Activated CD4-positive, alpha-beta memory T cell treated with anti-CD3 and anti-CD28 coated beads for 36 hours (primary cell): ENCODE measurements at regions not wholly inside any gene's neighbourhood (a gene's known extent, or its start where the extent isn't known, plus 50 kb on each side); places are given as distances from the start of the nearest gene placed in this dataset.
"Not testable (repeated sequence)": the region's sequence is repeated elsewhere in the genome, so short reads cannot be mapped to it uniquely, and the experiment has no call there.

ENCODE experiments used
- CTCF ChIA-PET: fragments of 350-600 bp; sonication (Branson Sonifier 250); formaldehyde crosslinking; loops from one replicate; lab custom pipeline; 2021; ENCODE audit warnings: antibody characterized with exemption, inconsistent platforms; lab: Charles Lee
- POLR2A ChIA-PET: fragments of 350-600 bp; sonication (Branson Sonifier 250); formaldehyde crosslinking; loops from one replicate; lab custom pipeline; 2021; ENCODE audit warnings: antibody characterized with exemption; lab: Charles Lee
- DNase-seq: peaks from one replicate; pipeline ENCODE4 v3.0.0-alpha.2; 2020
- H3K27ac Mint-ChIP-seq: one replicate; pipeline ENCODE4 v1.8.0; 2021; ENCODE audit warnings: mixed read lengths
- H3K27me3 Mint-ChIP-seq: one replicate; pipeline ENCODE4 v1.8.0; 2021; ENCODE audit warnings: mixed read lengths
- H3K36me3 Mint-ChIP-seq: one replicate; pipeline ENCODE4 v1.8.0; 2021; ENCODE audit warnings: mixed read lengths
- H3K4me1 Mint-ChIP-seq: one replicate; pipeline ENCODE4 v1.8.0; 2021; ENCODE audit warnings: low read depth, mixed read lengths
- H3K4me3 Mint-ChIP-seq: one replicate; pipeline ENCODE4 v1.8.0; 2021; ENCODE audit warnings: mild to moderate bottlenecking, mixed read lengths
- H3K9me3 Mint-ChIP-seq: one replicate; pipeline ENCODE4 v1.8.0; 2021; ENCODE audit warnings: mixed read lengths
- intact Hi-C: fragments of 100-400 bp; cut with micrococcal nuclease; formaldehyde crosslinking; loops from one replicate; pipeline ENCODE4 v1.15.1; 2023

DNA sequence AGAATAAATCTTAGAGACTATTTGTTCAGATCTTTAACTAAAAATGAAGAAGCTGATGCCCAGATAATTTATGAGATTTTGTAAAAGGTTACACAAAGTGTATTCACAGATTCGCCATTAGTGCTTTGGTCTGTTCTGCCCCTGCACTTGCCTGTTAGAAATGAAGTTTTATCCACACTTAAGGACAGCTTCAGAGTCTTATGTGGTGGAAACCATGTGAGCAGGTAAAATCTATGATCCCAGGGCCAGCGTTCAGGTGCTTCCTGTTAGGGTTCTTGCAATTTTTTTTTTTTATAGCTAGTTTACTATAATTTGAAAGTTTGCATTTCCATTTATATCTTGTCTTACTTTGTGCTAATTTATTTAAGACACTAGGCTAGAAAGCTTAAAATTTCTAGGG, 561.6 kb downstream of the PRR16 start:
- ChIA-PET POLR2A (no interaction called here), CTCF (no interaction called here)
- Mint-ChIP-seq H3K27ac (no peak overlapping the region), H3K36me3 (no peaks in the 10 kb centered on the region), H3K4me3 (no peak overlapping the region), H3K27me3 (no peaks in the 10 kb centered on the region), H3K9me3 (no peaks in the 10 kb centered on the region), H3K4me1 (no peaks in the 10 kb centered on the region)
- intact Hi-C loops: no loop called here
- no peak for DNase-seq

DNA sequence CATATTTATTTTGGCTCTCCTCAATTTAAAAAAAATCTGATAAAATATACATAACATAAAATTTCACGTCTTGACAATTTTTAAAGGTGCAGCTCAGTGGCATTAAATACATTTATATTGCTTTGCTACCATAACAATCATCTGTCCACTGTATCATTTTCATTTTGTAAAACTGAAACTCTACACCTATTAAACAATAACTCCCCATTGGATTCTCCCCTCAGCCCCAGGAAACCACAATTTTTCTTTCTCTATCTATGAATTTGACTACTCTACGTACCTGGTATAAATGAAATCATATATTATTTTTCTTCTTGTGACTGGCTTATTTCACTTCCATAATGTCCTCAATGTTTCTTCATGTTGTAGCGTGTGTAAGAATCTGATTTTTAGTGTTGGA, 563.5 kb downstream of the PRR16 start:
- no peaks in the 10 kb centered on the region for H3K36me3 Mint-ChIP-seq
- ChIA-PET POLR2A (no interaction called here), CTCF (no interaction called here)
- no peak overlapping the region for H3K27ac Mint-ChIP-seq
- H3K27me3 Mint-ChIP-seq: no peaks in the 10 kb centered on the region
- no peak for DNase-seq
- intact Hi-C loops: no loop called here
- H3K4me3 Mint-ChIP-seq: no peak overlapping the region
- H3K9me3 Mint-ChIP-seq: no peaks in the 10 kb centered on the region
- H3K4me1 Mint-ChIP-seq: no peaks in the 10 kb centered on the region

DNA sequence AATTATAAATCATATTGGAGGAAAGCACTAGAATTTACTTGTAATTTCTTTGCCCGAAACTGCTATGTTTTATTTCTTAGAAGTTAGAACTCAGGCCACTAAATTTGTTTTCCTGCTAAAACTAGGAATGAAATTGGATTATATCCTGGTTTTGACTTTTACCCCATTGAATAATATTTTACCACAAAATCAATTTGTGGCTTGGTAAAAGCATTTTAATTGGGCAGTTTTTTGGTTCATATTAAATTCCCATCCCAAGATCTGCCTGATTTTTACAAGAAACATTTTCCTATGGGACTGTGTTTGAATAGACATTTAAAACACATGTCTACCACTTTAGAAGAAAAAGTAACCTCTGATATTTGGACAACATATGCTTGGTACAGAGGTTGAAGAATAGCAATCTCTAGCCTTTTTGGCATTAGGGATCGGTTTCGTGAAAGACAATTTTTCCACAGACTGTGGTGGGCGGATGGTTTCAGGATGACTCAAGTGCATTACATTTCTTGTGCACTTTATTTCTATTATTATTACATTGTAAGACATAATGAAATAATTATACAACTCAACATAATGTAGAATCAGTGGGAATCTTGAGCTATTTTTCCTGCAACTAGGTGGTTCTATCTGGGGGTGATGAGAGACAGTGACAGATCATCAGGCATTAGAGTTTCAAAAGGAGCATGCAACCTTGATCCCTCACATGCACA, 565.6 kb downstream of the PRR16 start:
- Mint-ChIP-seq H3K4me1 (no peaks in the 10 kb centered on the region), H3K27me3 (no peaks in the 10 kb centered on the region), H3K27ac (no peak overlapping the region), H3K4me3 (no peak overlapping the region), H3K36me3 (no peaks in the 10 kb centered on the region), H3K9me3 (no peaks in the 10 kb centered on the region)
- no peak for DNase-seq
- POLR2A ChIA-PET: no interaction called here
- intact Hi-C loops: no loop called here
- CTCF ChIA-PET: no interaction called here

GRCh38 chr5:121031491-121031890, 567.4 kb downstream of the PRR16 start:
- ChIA-PET CTCF (no interaction called here), POLR2A (no interaction called here)
- no peak overlapping the region for H3K27ac Mint-ChIP-seq
- H3K27me3 Mint-ChIP-seq: no peaks in the 10 kb centered on the region
- no peak overlapping the region for H3K4me3 Mint-ChIP-seq
- H3K36me3 Mint-ChIP-seq: no peaks in the 10 kb centered on the region
- intact Hi-C loops: no loop called here
- no peaks in the 10 kb centered on the region for H3K9me3 Mint-ChIP-seq
- no peak for DNase-seq
- H3K4me1 Mint-ChIP-seq: no peaks in the 10 kb centered on the region

DNA sequence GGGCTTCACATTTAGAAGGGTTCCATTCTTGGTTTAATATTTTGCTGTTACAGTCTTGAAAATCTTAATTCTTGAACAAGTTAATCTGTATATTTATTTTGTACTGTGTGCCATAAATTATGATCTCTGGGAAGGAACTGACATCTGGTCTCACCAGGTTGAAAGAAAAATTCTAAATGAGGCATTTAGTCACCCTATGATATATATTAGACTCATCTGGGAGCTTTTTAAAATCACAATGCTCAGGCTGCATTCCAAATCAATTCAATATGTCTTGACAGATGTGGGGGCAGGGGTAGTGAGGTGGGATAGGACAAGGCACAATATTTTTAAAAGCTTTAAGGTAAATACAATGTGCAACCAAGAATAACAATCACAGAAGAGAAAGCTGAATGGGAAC, 569.2 kb downstream of the PRR16 start:
- CTCF ChIA-PET: interaction anchor here (0.6 kb wide), 1 partner anchor 638 kb away, joined by 3 read pairs; no protein-coding TSS in a partner anchor

GRCh38 chr5:121038438-121038837, 574.3 kb downstream of the PRR16 start:
- intact Hi-C loops: no loop called here
- CTCF ChIA-PET: no interaction called here
- POLR2A ChIA-PET: no interaction called here
- Mint-ChIP-seq H3K9me3 (peaks cover 16% of the 10 kb centered on the region), H3K36me3 (no peaks in the 10 kb centered on the region), H3K27me3 (no peaks in the 10 kb centered on the region), H3K4me3 (no peak overlapping the region), H3K27ac (no peak overlapping the region), H3K4me1 (no peaks in the 10 kb centered on the region)
- DNase-seq: no peak

More for the DNA sequence above, 569.2 kb downstream of the PRR16 start:
- POLR2A ChIA-PET: no interaction called here
- Mint-ChIP-seq H3K9me3 (peaks cover under 1% of the 10 kb centered on the region), H3K36me3 (no peaks in the 10 kb centered on the region), H3K27ac (no peak overlapping the region), H3K4me1 (no peaks in the 10 kb centered on the region), H3K4me3 (no peak overlapping the region), H3K27me3 (no peaks in the 10 kb centered on the region)
- DNase-seq: no peak
- intact Hi-C loops: no loop called here

- Mint-ChIP-seq H3K27me3 (no peaks in the 10 kb centered on the region), H3K9me3 (peaks cover 2% of the 10 kb centered on the region), H3K4me3 (no peak overlapping the region), H3K4me1 (no peaks in the 10 kb centered on the region), H3K27ac (no peak overlapping the region), H3K36me3 (no peaks in the 10 kb centered on the region)
- intact Hi-C loops: no loop called here
- DNase-seq: no peak
- POLR2A ChIA-PET: no interaction called here
- CTCF ChIA-PET: no interaction called here
These were observed 585.9 kb downstream of the PRR16 start for GRCh38 chr5:121049971-121050370.

GRCh38 chr5:121053055-121053985, 589.2 kb downstream of the PRR16 start:
- intact Hi-C loops: no loop called here
- Mint-ChIP-seq H3K36me3 (no peaks in the 10 kb centered on the region), H3K9me3 (peaks cover 2% of the 10 kb centered on the region), H3K27ac (no peak overlapping the region), H3K4me1 (no peaks in the 10 kb centered on the region), H3K27me3 (no peaks in the 10 kb centered on the region), H3K4me3 (no peak overlapping the region)
- ChIA-PET CTCF (no interaction called here), POLR2A (no interaction called here)
- no peak for DNase-seq

DNA sequence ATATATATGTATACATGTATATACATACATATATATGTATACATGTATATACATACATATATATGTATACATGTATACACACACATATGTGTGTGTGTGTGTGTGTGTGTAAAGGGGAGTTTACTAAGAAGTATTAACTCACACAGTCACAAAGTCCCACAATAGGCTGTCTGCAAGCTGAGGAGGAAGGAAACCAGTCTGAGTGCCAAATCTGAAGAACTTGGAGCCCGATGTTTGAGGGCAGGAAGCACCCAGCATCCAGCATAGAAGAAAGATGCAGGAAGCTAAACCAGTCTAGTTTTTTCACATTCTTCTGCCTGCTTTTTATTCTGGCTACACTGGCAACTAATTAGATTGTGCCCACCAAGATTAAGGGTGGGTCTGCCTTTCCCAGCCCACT, 591.5 kb downstream of the PRR16 start:
- POLR2A ChIA-PET: no interaction called here
- intact Hi-C loops: no loop called here
- no peak for DNase-seq
- Mint-ChIP-seq H3K9me3 (peaks cover 2% of the 10 kb centered on the region), H3K27me3 (no peaks in the 10 kb centered on the region), H3K4me3 (no peak overlapping the region), H3K4me1 (no peaks in the 10 kb centered on the region), H3K36me3 (no peaks in the 10 kb centered on the region), H3K27ac (no peak overlapping the region)
- CTCF ChIA-PET: no interaction called here

- H3K4me3 Mint-ChIP-seq, H3K27ac Mint-ChIP-seq, DNase-seq, intact Hi-C loops, H3K36me3 Mint-ChIP-seq, CTCF ChIA-PET, H3K27me3 Mint-ChIP-seq, H3K4me1 Mint-ChIP-seq, POLR2A ChIA-PET, H3K9me3 Mint-ChIP-seq: not testable (repeated sequence)
These were observed 600.1 kb downstream of the PRR16 start for GRCh38 chr5:121064241-121064640.

DNA sequence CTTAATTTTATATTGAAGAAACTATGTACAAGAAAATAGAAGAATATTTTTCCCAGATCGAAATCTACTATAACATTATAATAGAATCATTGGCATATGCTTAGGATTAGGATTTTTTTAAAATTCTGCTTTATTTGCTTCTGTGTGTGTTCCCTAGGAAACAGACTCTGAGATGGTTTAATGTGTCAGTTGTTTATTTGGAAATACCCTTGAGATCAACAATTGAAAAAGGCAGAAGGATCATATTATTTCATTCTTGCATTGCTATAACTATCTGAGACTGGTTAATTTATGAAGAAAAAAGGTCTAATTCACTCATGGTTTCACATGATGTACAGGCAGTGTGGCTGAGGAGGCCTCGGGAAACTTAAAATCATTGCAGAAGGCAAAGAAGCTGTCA, 622.6 kb downstream of the PRR16 start:
- Mint-ChIP-seq H3K27ac (no peak overlapping the region), H3K4me1 (no peaks in the 10 kb centered on the region), H3K27me3 (no peaks in the 10 kb centered on the region), H3K36me3 (no peaks in the 10 kb centered on the region), H3K4me3 (no peak overlapping the region), H3K9me3 (peaks cover 11% of the 10 kb centered on the region)
- CTCF ChIA-PET: no interaction called here
- POLR2A ChIA-PET: no interaction called here
- intact Hi-C loops: no loop called here
- DNase-seq: no peak

DNA sequence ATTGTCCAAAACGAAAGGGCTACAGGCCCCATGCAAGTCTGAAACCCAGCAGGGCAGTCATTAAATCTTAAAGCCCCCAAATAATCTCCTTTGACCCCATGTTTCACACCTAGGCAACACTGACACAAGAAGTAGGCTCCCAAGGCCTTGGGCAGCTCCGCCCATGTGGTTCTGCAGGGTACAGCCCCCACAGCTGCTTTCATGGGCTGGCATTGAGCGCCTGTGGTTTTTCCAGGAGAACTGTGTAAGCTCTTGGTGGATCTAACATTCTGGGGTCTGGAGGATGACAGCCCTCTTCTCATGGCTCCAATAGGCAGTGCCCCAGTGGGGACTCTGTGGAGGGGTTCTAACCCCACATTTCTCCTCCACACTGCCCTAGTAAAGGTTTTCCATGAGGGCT, 623.5 kb downstream of the PRR16 start:
- Mint-ChIP-seq H3K27me3 (no peaks in the 10 kb centered on the region), H3K4me1 (no peaks in the 10 kb centered on the region), H3K9me3 (peaks cover 11% of the 10 kb centered on the region), H3K27ac (no peak overlapping the region), H3K36me3 (no peaks in the 10 kb centered on the region), H3K4me3 (no peak overlapping the region)
- intact Hi-C loops: no loop called here
- DNase-seq: no peak
- ChIA-PET POLR2A (no interaction called here), CTCF (no interaction called here)
